ENCODE measurements at regions not wholly inside any gene's neighbourhood (a gene's known extent, or its start where the extent isn't known, plus 50 kb on each side); places are given as distances from the start of the nearest gene placed in this dataset.

DNA sequence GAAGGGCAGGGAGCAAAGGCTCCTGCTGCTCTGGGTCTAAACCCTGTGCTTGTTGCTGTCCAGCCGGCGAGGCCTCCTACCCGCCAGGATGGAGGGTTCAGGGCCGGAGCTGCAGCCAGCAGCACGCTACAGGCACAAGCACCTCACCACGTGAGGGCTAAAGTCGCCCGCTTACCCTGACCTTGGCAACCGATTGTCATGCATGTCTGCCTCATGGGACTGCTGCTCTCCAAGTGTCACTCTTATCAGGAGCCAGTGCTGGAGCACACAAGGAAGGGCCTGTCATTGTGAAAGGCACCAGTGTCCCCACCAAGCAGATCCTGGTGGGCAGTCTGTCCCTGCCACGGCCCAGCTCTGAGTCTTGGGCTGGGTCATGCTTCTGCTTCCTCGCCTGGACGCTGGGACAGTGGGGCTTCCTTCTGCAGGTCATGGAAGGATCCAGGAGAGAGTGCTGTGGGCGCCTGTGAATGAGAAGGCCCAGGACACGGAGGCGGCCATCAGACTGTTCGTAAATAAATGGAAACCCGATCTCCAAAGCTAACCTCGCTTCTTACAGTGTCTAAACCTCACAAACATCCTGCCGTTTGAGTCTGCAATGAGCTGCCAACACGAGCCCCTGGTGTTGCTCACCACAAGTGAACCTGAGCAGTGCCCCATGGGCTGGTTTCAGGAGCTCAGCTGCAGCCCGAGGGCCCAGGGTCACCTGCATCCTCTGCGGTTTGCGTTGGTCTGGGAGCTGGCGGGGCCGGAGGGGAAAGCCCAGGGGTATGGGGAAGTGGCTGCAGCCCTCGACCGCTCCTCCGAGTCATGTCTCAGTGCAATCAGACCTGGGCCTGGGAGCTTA lies 58.2 kb upstream of the RXRA start:
- peak in 1 of 10 donors; percentile 18 for DNase-seq
- intact Hi-C loops (cut with DNase I): no loop called here

GRCh38 chr9:134268747-134269146 lies 57.5 kb upstream of the RXRA start:
- intact Hi-C loops (cut with DNase I): no loop called here
- no peak for DNase-seq

DNA sequence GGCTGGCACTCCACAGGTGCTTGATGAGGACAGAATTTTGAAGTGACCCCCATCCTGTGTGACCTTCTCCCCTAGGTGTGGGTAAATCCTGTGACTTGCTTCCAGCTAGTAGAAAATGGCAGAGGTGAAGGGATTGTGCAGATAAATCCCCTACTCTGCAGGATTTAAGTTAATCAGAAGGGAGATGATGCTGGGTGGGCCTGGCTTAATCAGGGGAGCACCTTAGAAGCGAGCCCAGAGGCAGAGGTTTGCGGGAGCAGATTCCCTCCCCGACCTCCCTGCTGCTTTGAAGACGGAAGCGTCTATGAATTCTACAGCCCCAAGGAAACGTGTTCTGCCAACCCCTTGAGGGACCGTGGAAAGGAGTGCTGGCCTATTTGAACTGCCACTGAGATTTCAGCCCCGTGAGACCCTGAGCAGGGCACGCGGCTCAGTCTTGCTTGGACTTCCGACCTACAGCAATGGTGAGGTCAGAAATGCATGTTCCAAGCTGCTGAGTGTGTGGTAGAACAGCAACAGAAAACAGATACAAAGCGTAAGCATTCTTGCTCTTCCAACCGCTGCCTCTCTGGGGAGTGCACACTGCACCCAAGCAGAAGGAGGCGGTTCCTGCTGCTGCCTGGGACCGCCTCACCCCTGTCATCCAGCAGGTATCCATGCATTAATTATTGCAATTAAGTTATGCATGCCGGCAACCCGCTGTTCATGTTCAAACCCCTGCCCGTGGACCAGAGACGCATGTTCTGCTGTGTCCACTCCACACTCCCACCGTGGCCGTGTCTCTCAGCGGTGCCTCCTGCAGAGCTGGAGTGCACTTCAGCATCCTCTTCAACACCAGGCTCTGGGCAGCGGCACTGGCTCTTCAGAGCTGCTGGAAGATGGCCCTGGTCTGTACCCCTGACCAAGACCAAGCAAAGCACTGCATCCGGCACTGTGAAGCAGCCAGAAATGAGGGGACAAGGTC lies 54.6 kb upstream of the RXRA start:
- DNase-seq: no peak
- intact Hi-C loops (cut with DNase I): no loop called here

GRCh38 chr9:134272302-134273023 lies 53.8 kb upstream of the RXRA start:
- intact Hi-C loops (cut with DNase I): no loop called here
- no peak for DNase-seq

GRCh38 chr9:134273647-134274046 lies 52.6 kb upstream of the RXRA start:
- DNase-seq: no peak
- intact Hi-C loops (cut with DNase I): no loop called here

DNA sequence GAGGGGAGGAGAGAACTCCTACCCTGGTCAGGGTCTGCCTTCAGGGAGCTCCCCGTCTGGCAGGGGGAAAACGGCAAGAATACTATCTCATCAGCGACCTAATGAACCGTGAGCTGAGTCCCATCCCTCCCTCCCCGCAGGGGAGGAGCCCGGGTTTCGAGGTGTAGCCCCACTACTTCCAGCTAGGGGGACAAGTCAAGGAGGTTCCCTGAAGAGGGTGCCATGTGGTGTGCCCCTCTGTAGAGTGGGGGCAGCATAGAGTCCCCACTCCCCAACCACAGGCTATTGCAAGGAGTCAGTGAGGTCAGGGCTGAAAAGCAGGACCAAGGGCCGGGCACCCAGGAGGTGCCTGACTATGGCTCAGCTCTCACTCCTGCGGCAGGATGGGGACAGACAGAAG lies 50.9 kb upstream of the RXRA start:
- intact Hi-C loops (cut with DNase I): no loop called here
- no peak for DNase-seq

GRCh38 chr9:134276453-134277245 lies 49.6 kb upstream of the RXRA start:
- no peak for DNase-seq
- intact Hi-C loops (cut with DNase I): no loop called here
